C4-2B (cell line): ENCODE measurements at regions not wholly inside any gene's neighbourhood (a gene's known extent, or its start where the extent isn't known, plus 50 kb on each side); places are given as distances from the start of the nearest gene placed in this dataset.

Experiments
- CTCF ChIP-seq: fragments of 450-650 bp; conservative IDR thresholded peaks from 2 replicates; pipeline ENCODE4 v1.5.1; 2017; ENCODE audit warnings: mild to moderate bottlenecking
- ZFX ChIP-seq: fragments of 450-650 bp; IDR thresholded peaks from 2 replicates; pipeline ENCODE4 v1.6.1; 2017

GRCh38 chr3:98954242-98954641, 52.7 kb upstream of the DCBLD2 start:
- no peak for TF ChIP-seq CTCF
- no peak for TF ChIP-seq ZFX
